Common myeloid progenitor, CD34-positive (primary cell): ENCODE measurements at regions not wholly inside any gene's neighbourhood (a gene's known extent, or its start where the extent isn't known, plus 50 kb on each side); places are given as distances from the start of the nearest gene placed in this dataset.
A peak's percentile ranks its signal among the peaks of the same experiment; 100 is the strongest.

Experiments
- CTCF ChIA-PET: fragments of 350-600 bp; sonication (Branson Sonifier 250); formaldehyde crosslinking; loops from one replicate; lab custom pipeline; 2021; ENCODE audit warnings: antibody characterized with exemption; lab: Charles Lee
- POLR2A ChIA-PET: fragments of 350-600 bp; sonication (Branson Sonifier 250); formaldehyde crosslinking; loops from one replicate; lab custom pipeline; 2021; ENCODE audit warnings: antibody characterized with exemption; lab: Charles Lee
- DNase-seq, 3 donors: peaks; one replicate each; pipeline versions ENCODE4 v3.0.0 to v3.0.0-alpha.2; 2013
- H3K27ac ChIP-seq, 2 experiments: 1 replicate in 1 of 2; 2 replicates in 1 of 2; pipeline ENCODE4 v1.7.0; 2013; ENCODE audit warnings: inconsistent platforms in 2 of 2, low read length in 2 of 2, mild to moderate bottlenecking in 2 of 2, low read depth in 1 of 2, moderate library complexity in 1 of 2; ENCODE audit not compliant: severe bottlenecking in 2 of 2, insufficient read depth in 1 of 2, poor library complexity in 1 of 2
- H3K27me3 ChIP-seq, 5 experiments: replicated peaks in 2 of 5; 1 replicate in 3 of 5; 2 replicates in 2 of 5; pipeline versions ENCODE4 v1.6.1 to v1.7.0; 2013; ENCODE audit warnings: low read length in 4 of 5, mild to moderate bottlenecking in 2 of 5, moderate library complexity in 2 of 5, inconsistent platforms in 1 of 5; ENCODE audit not compliant: insufficient read depth in 5 of 5, control insufficient read depth in 4 of 5
- H3K36me3 ChIP-seq, 4 experiments: 1 replicate in 2 of 4; 2 replicates in 2 of 4; pipeline versions ENCODE4 v1.6.1 to v1.7.0; 2013; ENCODE audit warnings: low read length in 3 of 4, control low read depth in 1 of 4, mild to moderate bottlenecking in 1 of 4; ENCODE audit not compliant: control insufficient read depth in 4 of 4, insufficient read depth in 4 of 4
- H3K4me1 ChIP-seq, 4 experiments: 1 replicate in 3 of 4; 2 replicates in 1 of 4; pipeline versions ENCODE4 v1.6.1 to v1.7.1; 2013; ENCODE audit warnings: low read length in 3 of 4, mild to moderate bottlenecking in 3 of 4, control low read depth in 1 of 4, inconsistent platforms in 1 of 4, moderate library complexity in 1 of 4; ENCODE audit not compliant: control insufficient read depth in 4 of 4, insufficient read depth in 4 of 4; ENCODE audit errors: control extremely low read depth in 1 of 4
- H3K4me3 ChIP-seq, 7 experiments: 1 replicate in 4 of 7; 2 replicates in 3 of 7; pipeline versions ENCODE4 v1.5.1 to v1.7.0; 2013; ENCODE audit warnings: mild to moderate bottlenecking in 7 of 7, low read length in 6 of 7, moderate library complexity in 6 of 7, inconsistent platforms in 2 of 7, low read depth in 2 of 7, control low read depth in 1 of 7; ENCODE audit not compliant: insufficient read depth in 4 of 7, control insufficient read depth in 1 of 7; ENCODE audit errors: extremely low read depth in 1 of 7
- H3K9me3 ChIP-seq, 5 experiments: 1 replicate in 4 of 5; 2 replicates in 1 of 5; pipeline versions ENCODE4 v1.6.1 to v1.7.1; 2013; ENCODE audit warnings: low read length in 4 of 5, mild to moderate bottlenecking in 2 of 5, inconsistent platforms in 1 of 5, low read depth in 1 of 5, moderate library complexity in 1 of 5; ENCODE audit not compliant: control insufficient read depth in 4 of 5, insufficient read depth in 2 of 5; ENCODE audit errors: control extremely low read depth in 1 of 5
- WGBS: methylation state at CpG from one replicate; pipeline ENCODE4 v1.1.5; 2013; ENCODE audit not compliant: insufficient coverage; 5-methylcytosine and 5-hydroxymethylcytosine counted together

GRCh38 chr11:128161436-128161835 is 425.9 kb downstream of the ETS1 start:
- peaks cover 0 to 2% (median 0%) of the 10 kb centered on the region in 5 experiments for H3K27me3 ChIP-seq
- WGBS, result 100% methylated on average over 1 of the region's 1 CpG
- H3K4me3 ChIP-seq, result no peak overlapping the region
- peaks cover 3 to 18% (median 11%) of the 10 kb centered on the region in 4 experiments for H3K4me1 ChIP-seq
- ChIA-PET POLR2A (no interaction called here), CTCF (interaction anchor here (1.3 to 5.8 kb wide), 4 partner anchors 9 to 611 kb away, joined by 3 to 96 read pairs (median 39); no protein-coding TSS in a partner anchor)
- H3K27ac ChIP-seq, result no peak overlapping the region
- no peak for DNase-seq
- H3K9me3 ChIP-seq, result no peaks in the 10 kb centered on the region
- H3K36me3 ChIP-seq, result no peaks in the 10 kb centered on the region

GRCh38 chr11:128158860-128159259 is 428.5 kb downstream of the ETS1 start:
- no peaks in the 10 kb centered on the region for H3K36me3 ChIP-seq
- no CpG with 5 or more reads among the region's 4 CpGs for WGBS
- DNase-seq, result no peak
- no peaks in the 10 kb centered on the region for H3K9me3 ChIP-seq
- H3K4me3 ChIP-seq, result no peak overlapping the region
- H3K27me3 ChIP-seq, result peaks cover 0 to 2% (median 0%) of the 10 kb centered on the region in 5 experiments
- ChIA-PET POLR2A (no interaction called here), CTCF (interaction anchor here (0.6 to 5.8 kb wide), 15 partner anchors 8 to 797 kb away, joined by 3 to 96 read pairs (median 11); no protein-coding TSS in a partner anchor)
- no peak overlapping the region for H3K27ac ChIP-seq
- H3K4me1 ChIP-seq, result no peaks in the 10 kb centered on the region

DNA sequence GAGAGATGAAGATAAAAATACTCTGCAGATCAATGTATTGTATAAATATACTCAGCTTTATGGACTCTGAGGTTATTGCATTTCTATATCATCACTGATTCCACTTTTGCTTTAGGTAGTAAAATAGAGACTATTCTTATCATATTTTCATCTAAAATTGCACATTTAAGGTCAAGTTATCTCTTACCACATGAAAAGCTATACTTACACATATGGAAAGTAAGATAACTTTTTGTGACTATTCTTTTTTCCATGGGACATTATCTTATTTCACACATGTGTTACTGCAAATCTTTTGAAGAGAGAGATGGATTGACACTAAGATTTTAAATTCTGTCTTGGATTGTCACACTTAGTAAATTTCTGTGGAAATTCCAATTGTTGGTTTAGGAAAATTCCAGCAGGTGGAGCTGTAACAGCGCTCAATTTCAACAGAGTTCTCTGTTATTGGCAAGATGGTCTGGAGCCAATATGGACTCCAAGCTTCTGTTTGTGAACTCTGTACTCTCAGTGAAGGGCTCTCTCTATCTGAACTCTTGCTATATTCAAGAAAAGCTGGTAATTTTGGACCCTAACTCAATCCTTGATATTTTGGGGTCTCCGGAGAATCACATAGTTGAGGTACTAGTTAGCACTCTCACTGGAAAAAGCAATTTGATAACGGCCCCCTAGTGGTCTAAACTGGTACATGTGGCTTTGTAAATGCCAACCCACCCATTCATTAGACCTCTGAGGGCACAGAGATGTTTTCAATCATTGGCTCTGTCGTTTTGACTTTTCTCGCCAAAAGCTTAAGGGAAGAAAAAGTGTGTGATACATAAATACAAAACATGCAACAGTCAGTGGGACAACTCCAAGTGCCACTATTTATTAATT is 429.7 kb downstream of the ETS1 start:
- peak; percentile 79 to 89 (median 85) for DNase-seq
- ChIA-PET CTCF (interaction anchor here (0.8 to 5.8 kb wide), 47 partner anchors 10 to 791 kb away, joined by 3 to 96 read pairs (median 4); no protein-coding TSS in a partner anchor), POLR2A (interaction anchor here (0.6 to 0.8 kb wide), 2 partner anchors 118 to 501 kb away, joined by 3 to 5 read pairs; no protein-coding TSS in a partner anchor)
- Histone ChIP-seq H3K36me3 (no peaks in the 10 kb centered on the region), H3K27ac (no peak overlapping the region), H3K4me3 (peak overlapping the region in 6 of 7 experiments; percentile 31 to 69 (median 50)), H3K4me1 (no peaks in the 10 kb centered on the region), H3K9me3 (no peaks in the 10 kb centered on the region), H3K27me3 (peaks cover 0 to 2% (median 0%) of the 10 kb centered on the region in 5 experiments)
- WGBS, result 0% methylated on average over 3 of the region's 5 CpGs

- 100% methylated on average over 2 of the region's 3 CpGs for WGBS
- DNase-seq, result no peak
- Histone ChIP-seq H3K27me3 (peaks cover 0 to 2% (median 0%) of the 10 kb centered on the region in 5 experiments), H3K36me3 (no peaks in the 10 kb centered on the region), H3K4me3 (no peak overlapping the region), H3K27ac (no peak overlapping the region), H3K9me3 (no peaks in the 10 kb centered on the region), H3K4me1 (no peaks in the 10 kb centered on the region)
- ChIA-PET CTCF (interaction anchor here (0.6 to 5.8 kb wide), 26 partner anchors 9 to 793 kb away, joined by 3 to 96 read pairs (median 7); no protein-coding TSS in a partner anchor), POLR2A (no interaction called here)
Measured at GRCh38 chr11:128156486-128156885, 430.9 kb downstream of the ETS1 start.

DNA sequence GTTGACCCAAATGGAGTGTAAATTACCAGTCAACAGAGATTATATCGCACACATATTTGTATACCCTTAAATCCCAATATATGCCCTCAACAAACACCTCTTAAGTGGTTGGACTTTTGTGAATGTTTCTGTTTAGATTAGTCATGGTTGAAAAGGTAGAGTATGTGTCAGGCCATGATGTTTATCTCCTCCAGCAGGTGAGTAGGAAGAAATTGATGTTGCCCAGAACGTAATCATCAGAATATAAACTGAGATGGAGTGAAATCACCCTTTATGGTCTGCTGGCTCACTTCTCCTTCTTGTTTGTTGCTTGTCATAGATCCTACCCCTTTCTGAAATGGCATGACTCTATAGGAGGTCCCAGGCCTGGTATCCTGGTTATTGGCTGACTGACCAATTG is 431.8 kb downstream of the ETS1 start:
- no peak overlapping the region for H3K27ac ChIP-seq
- H3K27me3 ChIP-seq, result peaks cover 0 to 2% (median 0%) of the 10 kb centered on the region in 5 experiments
- no peak for DNase-seq
- CTCF ChIA-PET, result interaction anchor here (1.0 to 4.6 kb wide), 3 partner anchors 25 to 675 kb away, joined by 4 to 34 read pairs (median 19); no protein-coding TSS in a partner anchor
- WGBS, result no CpG with 5 or more reads among the region's 2 CpGs
- H3K36me3 ChIP-seq, result no peaks in the 10 kb centered on the region
- H3K9me3 ChIP-seq, result no peaks in the 10 kb centered on the region
- no peaks in the 10 kb centered on the region for H3K4me1 ChIP-seq
- H3K4me3 ChIP-seq, result no peak overlapping the region
- POLR2A ChIA-PET, result no interaction called here

DNA sequence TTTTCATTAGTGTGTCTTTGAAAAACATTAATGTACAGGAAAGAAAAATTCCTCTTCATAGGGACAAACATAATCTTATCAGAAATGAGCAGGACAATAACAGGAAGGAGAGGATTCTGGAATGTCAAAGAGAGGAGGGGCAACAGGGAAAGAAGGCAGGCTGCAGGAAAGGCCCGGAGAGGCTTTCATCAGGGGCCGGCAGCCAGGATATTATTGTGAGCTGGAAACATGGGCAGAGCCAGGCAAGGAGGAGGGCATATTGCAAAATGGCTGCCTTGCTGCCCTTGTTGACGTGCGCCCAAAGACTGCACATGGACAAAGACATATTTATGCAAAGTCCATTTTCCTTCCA is 433.7 kb downstream of the ETS1 start:
- Histone ChIP-seq H3K27ac (no peak overlapping the region), H3K36me3 (no peaks in the 10 kb centered on the region), H3K4me3 (no peak overlapping the region), H3K9me3 (no peaks in the 10 kb centered on the region), H3K4me1 (no peaks in the 10 kb centered on the region), H3K27me3 (peaks cover 0 to 2% (median 0%) of the 10 kb centered on the region in 5 experiments)
- no peak for DNase-seq
- ChIA-PET CTCF (no interaction called here), POLR2A (no interaction called here)
- 100% methylated on average over 1 of the region's 4 CpGs for WGBS
